GM23338 (cell line): ENCODE measurements at regions not wholly inside any gene's neighbourhood (a gene's known extent, or its start where the extent isn't known, plus 50 kb on each side); places are given as distances from the start of the nearest gene placed in this dataset.
"Not testable (repeated sequence)": the region's sequence is repeated elsewhere in the genome, so short reads cannot be mapped to it uniquely, and the experiment has no call there.

ENCODE experiments used
- ATAC-seq: fragments of 200-7000 bp; cut with Tn5 transposase; 3 replicates; pipeline ENCODE4 v1.9.1; 2020
- DNase-seq: peaks from one replicate; pipeline ENCODE4 v3.0.0-alpha.2; 2015; ENCODE audit warnings: low spot score
- H2AFZ ChIP-seq: fragments of 200-600 bp; sonication (generic); 2 replicates; pipeline ENCODE4 v1.8.0; 2016; ENCODE audit warnings: antibody characterized with exemption, mild to moderate bottlenecking, moderate library complexity
- H3F3A ChIP-seq: fragments of 200-600 bp; sonication (generic); replicated peaks from 2 replicates; pipeline ENCODE4 v1.8.0; 2017; ENCODE audit warnings: antibody characterized with exemption, mixed run types, low read depth
- H3K27ac ChIP-seq: fragments of 200-600 bp; sonication (generic); 2 replicates; pipeline ENCODE4 v1.6.1; 2016; ENCODE audit warnings: low read depth
- H3K27me3 ChIP-seq: fragments of 200-600 bp; sonication (generic); 2 replicates; pipeline ENCODE4 v1.8.0; 2016; ENCODE audit warnings: mild to moderate bottlenecking, mixed run types, moderate library complexity; ENCODE audit not compliant: insufficient read depth
- H3K36me3 ChIP-seq: fragments of 200-600 bp; sonication (generic); 2 replicates; pipeline ENCODE4 v1.8.0; 2016; ENCODE audit warnings: mild to moderate bottlenecking; ENCODE audit not compliant: insufficient read depth
- H3K4me1 ChIP-seq: fragments of 200-600 bp; sonication (generic); 2 replicates; pipeline ENCODE4 v1.8.0; 2016; ENCODE audit warnings: mild to moderate bottlenecking, moderate library complexity; ENCODE audit not compliant: insufficient read depth
- H3K4me2 ChIP-seq: fragments of 200-600 bp; sonication (generic); 2 replicates; pipeline ENCODE4 v1.7.1; 2017; ENCODE audit warnings: mixed run types
- H3K4me3 ChIP-seq: fragments of 200-600 bp; sonication (generic); 2 replicates; pipeline ENCODE4 v1.6.1; 2016; ENCODE audit warnings: mixed run types
- H3K79me2 ChIP-seq: fragments of 200-600 bp; sonication (generic); replicated peaks from 2 replicates; pipeline ENCODE4 v1.8.0; 2017; ENCODE audit warnings: mild to moderate bottlenecking; ENCODE audit not compliant: insufficient read depth
- H3K9me2 ChIP-seq: fragments of 200-600 bp; sonication (generic); 2 replicates; pipeline ENCODE4 v1.8.0; 2017; ENCODE audit not compliant: insufficient read depth
- H4K20me1 ChIP-seq: fragments of 200-600 bp; sonication (generic); replicated peaks from 2 replicates; pipeline ENCODE4 v1.8.0; 2017; ENCODE audit warnings: mild to moderate bottlenecking; ENCODE audit not compliant: insufficient read depth
- H3K27ac Mint-ChIP-seq: 2 replicates; pipeline ENCODE4 v1.8.0; 2020; ENCODE audit warnings: inconsistent platforms, mild to moderate bottlenecking, moderate library complexity, mixed read lengths
- H3K27me3 Mint-ChIP-seq: 3 replicates; pipeline ENCODE4 v1.8.0; 2022; ENCODE audit warnings: low read depth, mild to moderate bottlenecking, moderate library complexity, mixed read lengths, inconsistent platforms; ENCODE audit not compliant: insufficient read depth, poor library complexity
- H3K36me3 Mint-ChIP-seq: 3 replicates; pipeline ENCODE4 v1.8.0; 2021; ENCODE audit warnings: low read depth, mild to moderate bottlenecking, inconsistent platforms, moderate library complexity, mixed read lengths
- H3K4me1 Mint-ChIP-seq: 3 replicates; pipeline ENCODE4 v1.8.0; 2020; ENCODE audit warnings: mild to moderate bottlenecking, inconsistent platforms, mixed read lengths
- H3K4me3 Mint-ChIP-seq: 3 replicates; pipeline ENCODE4 v1.8.0; 2021; ENCODE audit warnings: moderate library complexity, mild to moderate bottlenecking, inconsistent platforms, mixed read lengths
- H3K9me3 Mint-ChIP-seq: 3 replicates; pipeline ENCODE4 v1.8.0; 2020; ENCODE audit warnings: moderate library complexity, mild to moderate bottlenecking, inconsistent platforms, mixed read lengths
- CREB1 ChIP-seq: fragments of 250-450 bp; sonication (Bioruptor Pico); IDR thresholded peaks from 2 replicates; pipeline ENCODE4 v1.5.0; 2020; ENCODE audit warnings: low read depth, mild to moderate bottlenecking, moderate library complexity
- EZH2phosphoT487 ChIP-seq: fragments of 200-600 bp; sonication (generic); IDR thresholded peaks from one replicate; pipeline ENCODE4 v1.8.1; 2018; ENCODE audit warnings: antibody characterized with exemption; ENCODE audit not compliant: unreplicated experiment
- REST ChIP-seq: IDR thresholded peaks from one replicate; pipeline ENCODE4 v1.6.1; 2018; ENCODE audit warnings: antibody characterized with exemption; ENCODE audit not compliant: unreplicated experiment
- STAT1 ChIP-seq: IDR thresholded peaks from one replicate; pipeline ENCODE4 v1.6.1; 2016; ENCODE audit warnings: antibody characterized with exemption; ENCODE audit not compliant: unreplicated experiment
- ZNF331 ChIP-seq: fragments of 250-450 bp; sonication (Bioruptor Pico); IDR thresholded peaks from 2 replicates; pipeline ENCODE4 v1.5.0; 2020; ENCODE audit warnings: low read depth, mild to moderate bottlenecking, moderate library complexity
- ZNF462 ChIP-seq: fragments of 250-450 bp; sonication (Bioruptor Pico); IDR thresholded peaks from 2 replicates; pipeline ENCODE4 v1.5.0; 2020; ENCODE audit warnings: mild to moderate bottlenecking, moderate library complexity
- TF ChIP-seq, protein P1 (sequence below), 2 experiments: fragments of 200-600 bp in 1 of 2; sonication (generic) in 1 of 2; conservative IDR thresholded peaks; 2 replicates each; pipeline versions ENCODE4 v1.5.1 to v1.6.1; 2016 to 2017; ENCODE audit warnings: antibody characterized with exemption in 2 of 2, low read depth in 2 of 2, mild to moderate bottlenecking in 2 of 2, moderate library complexity in 1 of 2

- not testable (repeated sequence) for H3K9me2 ChIP-seq, H3K79me2 ChIP-seq, H3K4me1 ChIP-seq, H3K4me2 ChIP-seq, H4K20me1 ChIP-seq, DNase-seq, H3K36me3 ChIP-seq, H3K27me3 ChIP-seq, H3F3A ChIP-seq, H2AFZ ChIP-seq, H3K4me3 ChIP-seq, H3K4me3 Mint-ChIP-seq, H3K27ac Mint-ChIP-seq, H3K27ac ChIP-seq, H3K27me3 Mint-ChIP-seq, H3K4me1 Mint-ChIP-seq, ATAC-seq
- H3K36me3 Mint-ChIP-seq = peaks cover 24% of the 10 kb centered on the region
- H3K9me3 Mint-ChIP-seq = peaks cover 33% of the 10 kb centered on the region
These were observed 86.1 kb upstream of the PKN2 start for GRCh38 chr1:88597973-88598372.

DNA sequence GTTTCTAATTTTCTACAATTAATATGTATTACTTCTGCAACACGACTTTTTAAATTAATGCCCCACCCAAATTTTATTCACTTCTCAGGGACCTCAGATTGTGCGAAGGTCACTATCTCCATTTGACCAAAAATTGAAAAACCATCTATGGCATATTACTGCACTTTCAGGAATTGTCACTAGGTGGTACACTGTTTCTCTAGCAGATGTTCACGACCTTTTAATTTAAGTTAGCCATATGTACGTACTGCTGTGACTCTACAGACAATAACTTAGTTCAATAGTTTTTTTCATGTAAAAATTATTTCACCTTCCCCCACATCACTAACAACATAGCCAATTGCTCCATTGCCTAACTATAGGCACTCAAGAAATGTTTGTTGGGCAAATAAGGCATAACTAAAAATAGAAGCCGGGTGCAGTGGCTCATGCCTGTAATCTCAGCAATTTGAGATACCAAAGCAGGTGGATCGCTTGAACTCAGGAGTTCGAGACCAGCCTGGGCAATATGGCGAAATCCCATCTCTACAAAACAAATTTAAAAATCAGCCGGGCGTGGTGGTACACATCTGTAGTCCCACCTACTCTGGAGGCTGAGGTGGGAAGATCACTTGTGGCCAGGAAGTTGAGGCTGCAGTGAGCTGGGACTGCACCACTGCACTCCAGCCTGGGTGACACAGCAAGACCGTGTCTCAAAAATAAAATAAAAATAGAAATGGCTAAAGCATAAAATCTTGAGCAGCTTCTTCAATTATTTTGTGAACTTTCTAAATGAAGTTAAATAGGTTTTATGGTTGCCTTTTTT lies 75.7 kb upstream of the PKN2 start:
- H3K27ac ChIP-seq = no peak overlapping the region
- H3K36me3 ChIP-seq = no peaks in the 10 kb centered on the region
- H3K4me1 Mint-ChIP-seq = peaks cover 13% of the 10 kb centered on the region; the same call in 2 of the 3 replicates
- DNase-seq (peak; percentile 52), ATAC-seq (no peak)
- H3K4me1 ChIP-seq = peaks cover 8% of the 10 kb centered on the region; the same call in 1 of the 2 replicates
- no peaks in the 10 kb centered on the region for H4K20me1 ChIP-seq
- no peaks in the 10 kb centered on the region for H3K27me3 Mint-ChIP-seq
- no peaks in the 10 kb centered on the region for H3K27me3 ChIP-seq
- H3K79me2 ChIP-seq = no peaks in the 10 kb centered on the region
- H3K36me3 Mint-ChIP-seq = no peaks in the 10 kb centered on the region
- no peak for TF ChIP-seq STAT1
- no peak for TF ChIP-seq CREB1 (CRISPR knock-in tag)
- TF ChIP-seq ZNF331 (CRISPR knock-in tag) = no peak
- no peak for TF ChIP-seq REST
- TF ChIP-seq, protein P1, sequence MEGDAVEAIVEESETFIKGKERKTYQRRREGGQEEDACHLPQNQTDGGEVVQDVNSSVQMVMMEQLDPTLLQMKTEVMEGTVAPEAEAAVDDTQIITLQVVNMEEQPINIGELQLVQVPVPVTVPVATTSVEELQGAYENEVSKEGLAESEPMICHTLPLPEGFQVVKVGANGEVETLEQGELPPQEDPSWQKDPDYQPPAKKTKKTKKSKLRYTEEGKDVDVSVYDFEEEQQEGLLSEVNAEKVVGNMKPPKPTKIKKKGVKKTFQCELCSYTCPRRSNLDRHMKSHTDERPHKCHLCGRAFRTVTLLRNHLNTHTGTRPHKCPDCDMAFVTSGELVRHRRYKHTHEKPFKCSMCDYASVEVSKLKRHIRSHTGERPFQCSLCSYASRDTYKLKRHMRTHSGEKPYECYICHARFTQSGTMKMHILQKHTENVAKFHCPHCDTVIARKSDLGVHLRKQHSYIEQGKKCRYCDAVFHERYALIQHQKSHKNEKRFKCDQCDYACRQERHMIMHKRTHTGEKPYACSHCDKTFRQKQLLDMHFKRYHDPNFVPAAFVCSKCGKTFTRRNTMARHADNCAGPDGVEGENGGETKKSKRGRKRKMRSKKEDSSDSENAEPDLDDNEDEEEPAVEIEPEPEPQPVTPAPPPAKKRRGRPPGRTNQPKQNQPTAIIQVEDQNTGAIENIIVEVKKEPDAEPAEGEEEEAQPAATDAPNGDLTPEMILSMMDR (conservative IDR thresholded peaks at IDR 0.05; ENCODE audit: low read depth in 2 of 2) = peak; percentile 58 to 68
- TF ChIP-seq EZH2phosphoT487 = no peak
- no peak for TF ChIP-seq ZNF462 (CRISPR knock-in tag)
- no peak overlapping the region for H3K4me3 Mint-ChIP-seq
- no peaks in the 10 kb centered on the region for H3K9me2 ChIP-seq
- no peaks in the 10 kb centered on the region for H3K9me3 Mint-ChIP-seq
- H3K27ac Mint-ChIP-seq = no peak overlapping the region
- no peak overlapping the region for H2AFZ ChIP-seq
- H3K4me3 ChIP-seq = no peak overlapping the region
- no peaks in the 10 kb centered on the region for H3F3A ChIP-seq
- no peak overlapping the region for H3K4me2 ChIP-seq
